KBM-7 (cell line): ENCODE measurements at regions not wholly inside any gene's neighbourhood (a gene's known extent, or its start where the extent isn't known, plus 50 kb on each side); places are given as distances from the start of the nearest gene placed in this dataset.

Source experiments
- DNase-seq: peaks from one replicate; pipeline ENCODE4 v3.0.0-alpha.2; 2015
- in situ Hi-C: fragments of 300-500 bp; cut with MboI; formaldehyde crosslinking; loops from 2 replicates; pipeline ENCODE4 v1.14.3; 2020; ENCODE audit warnings: low sequenced_read_pairs, low pct_unique_long_range_greater_than_20kb, mixed read lengths

DNA sequence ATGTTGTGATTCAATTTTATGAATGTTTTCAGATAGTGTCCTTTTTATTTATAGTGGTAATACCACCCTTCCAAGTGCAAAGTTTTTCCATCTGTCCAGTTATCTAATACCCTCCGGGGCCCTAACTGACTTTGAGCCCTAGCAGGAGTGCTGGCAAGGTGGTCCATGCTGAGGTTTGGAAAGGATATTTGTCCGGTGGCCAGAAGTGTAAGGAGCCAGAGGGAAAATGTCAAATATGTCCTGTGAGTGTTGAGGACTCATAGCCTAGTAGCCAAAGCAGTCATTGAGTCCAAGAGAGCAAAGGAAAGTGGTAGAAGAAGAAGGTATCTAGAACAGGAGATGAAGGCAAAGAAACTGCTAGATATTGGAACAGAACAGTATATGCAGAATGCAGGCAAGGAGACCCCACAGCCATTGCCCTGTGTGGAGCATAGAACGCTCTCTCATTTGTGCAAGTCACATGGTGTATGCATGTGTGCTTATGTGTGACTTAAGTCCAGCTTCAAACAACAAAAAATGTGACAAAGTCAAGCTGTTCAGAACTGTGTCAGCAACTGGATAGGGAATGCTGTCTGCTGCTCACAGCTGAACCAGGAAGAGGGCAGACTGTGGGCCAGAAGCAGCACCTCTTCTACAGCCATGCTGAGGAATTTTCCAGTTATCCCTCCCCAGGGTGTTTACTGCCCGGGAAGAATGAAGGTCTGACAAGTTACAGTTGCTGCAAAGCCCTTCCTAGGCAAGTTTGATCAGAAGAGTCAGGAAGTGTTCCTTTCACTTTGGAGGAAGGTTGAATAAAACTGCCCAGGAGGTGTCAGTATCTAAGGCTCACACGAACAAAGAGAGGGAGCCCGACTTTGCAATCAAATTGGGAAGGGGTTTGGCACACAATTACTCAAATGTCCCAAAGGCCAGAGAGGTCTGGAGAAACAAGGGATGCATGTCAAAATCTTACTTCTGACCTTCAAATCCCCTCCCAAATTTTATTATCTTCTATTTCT lies 463.3 kb upstream of the DMAC1 start:
- no peak for DNase-seq
- in situ Hi-C loops = no loop called here

DNA sequence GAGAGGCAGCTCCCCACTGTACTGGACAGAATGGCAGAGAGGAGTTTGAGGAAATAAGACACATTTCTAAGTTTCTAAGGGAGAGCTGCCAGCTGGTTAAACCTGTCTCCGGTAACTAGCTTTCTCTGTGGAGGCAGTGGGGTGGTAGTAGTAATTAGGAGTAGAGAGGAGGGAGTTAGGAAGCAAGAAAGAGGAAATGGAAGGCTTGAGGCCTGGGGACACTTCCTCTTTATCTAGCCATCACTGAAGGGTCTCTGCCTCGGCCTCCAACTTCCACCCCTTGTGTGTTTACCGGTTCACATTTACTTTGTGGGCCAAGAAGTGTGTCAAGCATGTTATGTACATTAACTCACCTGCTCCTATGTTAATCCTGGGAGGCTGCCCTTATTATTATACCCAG lies 462.2 kb upstream of the DMAC1 start:
- in situ Hi-C loops = no loop called here

DNA sequence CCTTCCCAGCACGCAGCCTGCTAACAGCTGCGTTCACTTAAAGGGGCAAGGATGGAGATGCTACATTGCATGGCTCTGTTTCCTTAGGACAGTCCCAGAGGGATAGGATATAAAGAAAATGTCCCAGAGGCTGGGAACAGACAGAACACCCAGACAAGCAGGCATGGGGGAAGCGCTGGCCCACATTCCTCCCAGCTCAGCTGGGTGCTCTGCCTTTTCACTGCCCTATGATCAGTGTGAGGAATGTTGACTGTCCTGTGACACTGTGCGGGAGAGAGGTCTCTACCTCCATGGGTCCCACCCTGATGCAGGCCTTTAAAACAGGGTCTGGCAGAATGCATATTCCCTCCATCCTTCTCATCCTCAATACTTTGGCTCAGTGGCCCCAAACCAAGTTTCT lies 459.4 kb upstream of the DMAC1 start:
- in situ Hi-C loops = no loop called here
- no peak for DNase-seq

More for the DNA sequence above, 462.2 kb upstream of the DMAC1 start:
- peak; percentile 43 for DNase-seq

DNA sequence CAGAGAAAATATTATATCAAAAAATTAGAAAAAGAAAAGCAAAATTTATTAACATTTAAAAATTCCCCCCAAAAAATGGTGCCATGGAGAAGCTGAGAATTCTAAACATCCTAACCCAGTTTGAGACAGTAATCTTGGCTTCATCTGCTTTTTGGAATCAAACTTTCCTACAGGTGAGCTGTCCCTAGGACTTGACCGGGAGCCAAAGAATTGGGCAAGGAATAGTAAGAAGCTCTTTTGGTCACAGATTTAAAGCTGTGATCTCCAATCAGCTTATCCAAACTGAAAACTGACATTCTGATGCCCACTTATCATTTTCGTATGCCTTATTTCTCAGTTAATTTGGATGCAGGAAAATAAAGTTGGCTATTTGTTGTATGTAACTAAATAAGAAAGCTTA lies 457.3 kb upstream of the DMAC1 start:
- in situ Hi-C loops = no loop called here

DNA sequence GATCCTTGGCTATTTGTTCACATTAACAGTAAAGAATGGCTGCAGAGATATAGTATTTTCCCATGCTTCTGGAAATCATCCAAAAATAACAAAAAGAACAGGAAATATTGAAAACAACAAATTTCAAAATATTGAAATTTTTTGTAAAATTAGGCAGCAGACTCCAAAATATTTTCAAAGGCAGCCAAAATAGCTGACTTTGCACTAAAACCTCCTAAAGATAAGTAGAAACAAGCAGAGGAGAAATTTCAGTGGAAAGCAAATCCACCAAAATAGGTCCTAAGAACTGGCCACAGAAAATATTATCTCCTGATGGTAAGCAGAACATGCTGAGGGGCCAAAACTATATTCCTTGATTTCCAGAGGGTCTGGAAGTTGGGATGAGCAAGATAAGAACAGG lies 456.3 kb upstream of the DMAC1 start:
- no peak for DNase-seq
- in situ Hi-C loops = no loop called here

More for the DNA sequence above, 457.3 kb upstream of the DMAC1 start:
- no peak for DNase-seq

DNA sequence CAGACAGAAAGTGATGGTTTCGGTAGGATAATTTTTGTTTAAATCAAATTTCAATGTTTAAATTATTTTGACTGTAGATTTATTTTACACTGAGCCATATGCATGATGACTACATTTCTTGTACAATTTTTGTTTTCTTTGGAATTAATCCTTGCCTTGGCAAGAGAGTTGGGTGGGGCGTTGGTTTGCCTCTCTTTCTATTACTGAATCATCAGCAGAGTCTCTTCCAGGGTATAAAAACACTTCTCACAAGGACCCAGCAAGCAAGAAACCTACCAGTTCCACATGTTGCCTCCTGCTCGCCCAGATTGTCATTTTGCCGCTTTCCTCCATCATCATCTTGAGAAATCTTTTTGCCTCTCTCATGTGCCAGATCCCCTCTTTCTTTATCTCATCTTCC lies 455.0 kb upstream of the DMAC1 start:
- no peak for DNase-seq
- in situ Hi-C loops = no loop called here

DNA sequence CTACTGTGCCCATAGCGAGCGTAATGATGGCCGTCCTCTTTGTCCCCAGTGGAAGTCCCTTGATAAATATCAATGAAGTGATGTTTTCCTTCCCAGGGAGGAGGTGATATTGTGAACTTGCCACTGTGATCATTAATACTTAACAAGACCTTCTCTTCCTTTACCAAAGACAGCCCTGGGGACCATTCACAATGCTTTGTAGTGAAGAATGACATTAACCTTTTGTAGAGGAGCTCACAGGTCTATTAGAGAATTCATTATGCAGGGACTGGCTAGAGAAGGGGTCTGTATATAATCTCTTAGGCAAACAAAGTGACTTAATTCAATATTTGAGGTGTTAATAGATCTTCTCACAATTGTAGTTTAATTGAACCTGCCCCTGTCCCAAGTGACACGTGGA lies 452.9 kb upstream of the DMAC1 start:
- no peak for DNase-seq
- in situ Hi-C loops = no loop called here

DNA sequence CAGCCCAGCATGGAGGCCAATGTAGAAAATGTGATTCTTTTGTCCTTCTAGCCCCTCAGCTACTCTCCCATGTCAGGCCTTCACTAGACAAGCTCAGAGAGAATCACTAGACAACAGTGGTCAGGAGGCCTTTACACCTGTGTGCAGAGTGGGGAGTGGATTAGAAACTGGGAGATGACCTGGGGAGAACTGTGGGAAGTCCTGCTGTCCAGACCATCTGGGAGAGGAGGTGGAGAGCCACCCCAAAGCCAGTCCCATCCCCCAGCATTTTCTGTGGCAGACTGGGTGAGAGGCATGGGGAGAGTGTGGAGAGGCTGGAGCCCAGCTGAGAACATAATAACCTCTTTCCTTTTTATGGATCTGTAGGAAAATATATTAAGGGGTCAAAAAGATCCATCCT lies 452.0 kb upstream of the DMAC1 start:
- in situ Hi-C loops = no loop called here
- DNase-seq = no peak

DNA sequence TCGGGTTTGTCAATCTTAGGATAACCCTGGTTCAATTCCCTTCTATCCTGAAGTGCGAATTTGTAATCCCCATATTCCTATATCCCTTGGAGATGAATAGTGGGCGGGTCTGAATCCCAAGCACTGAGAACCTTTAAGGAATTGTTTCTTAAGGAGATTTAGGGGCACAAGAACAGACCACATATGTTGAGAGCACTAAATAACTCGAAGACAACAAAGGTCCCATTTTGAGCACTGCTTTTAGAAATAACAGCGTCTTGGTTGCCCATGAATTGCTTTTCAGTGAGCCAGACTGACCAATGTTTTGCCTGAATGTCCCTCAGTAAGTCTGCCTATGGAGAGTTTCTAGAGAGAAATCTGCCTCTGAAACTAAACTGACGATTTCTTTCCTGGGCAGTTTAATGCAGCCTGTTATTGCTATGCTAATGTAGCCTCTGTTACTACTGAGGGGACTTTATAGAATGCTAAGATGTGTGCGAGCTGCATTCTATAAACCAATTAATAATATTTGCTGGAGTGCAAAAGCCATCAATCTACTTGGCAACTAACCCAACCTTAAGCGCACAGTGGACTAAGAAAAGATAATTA lies 445.0 kb upstream of the DMAC1 start:
- DNase-seq = no peak
- in situ Hi-C loops = no loop called here

DNA sequence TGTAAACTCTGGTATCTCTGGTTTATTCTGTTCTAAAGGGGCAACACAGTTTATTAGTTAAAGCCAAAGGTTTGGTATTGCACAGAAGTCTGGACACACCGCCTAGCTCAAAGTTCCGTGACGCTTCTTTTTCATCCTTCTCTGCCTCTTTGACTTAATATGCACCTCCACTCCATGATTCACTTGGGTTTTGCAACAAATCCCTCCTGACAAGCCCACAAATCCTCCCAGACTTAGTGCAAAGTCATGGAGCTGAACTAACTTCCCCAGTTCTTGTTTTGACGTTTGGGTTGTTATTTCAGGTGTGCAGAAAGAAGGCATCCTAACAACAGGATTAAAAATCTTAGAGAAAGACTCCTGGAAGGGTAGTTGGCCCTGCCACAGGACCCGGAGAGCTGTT lies 441.6 kb upstream of the DMAC1 start:
- DNase-seq = no peak
- in situ Hi-C loops = no loop called here

DNA sequence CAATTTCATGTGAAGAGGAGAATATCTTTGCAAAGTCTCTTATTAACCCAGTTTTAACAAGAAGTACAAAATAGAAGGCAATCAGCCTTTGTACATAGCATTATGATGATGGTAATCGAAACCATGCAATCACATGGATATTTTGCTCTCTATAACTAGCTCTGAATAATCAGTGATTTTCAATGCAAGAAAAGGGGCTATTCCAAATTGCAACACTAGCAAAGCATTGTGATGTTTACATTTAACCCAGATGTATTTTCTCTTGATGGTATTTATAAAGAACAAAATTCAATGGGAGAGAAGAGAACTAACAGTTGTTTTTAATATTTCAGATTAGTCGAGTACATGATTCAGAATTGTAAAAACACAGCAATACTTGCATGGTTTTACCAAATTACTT lies 437.5 kb upstream of the DMAC1 start:
- in situ Hi-C loops = no loop called here
- no peak for DNase-seq

DNA sequence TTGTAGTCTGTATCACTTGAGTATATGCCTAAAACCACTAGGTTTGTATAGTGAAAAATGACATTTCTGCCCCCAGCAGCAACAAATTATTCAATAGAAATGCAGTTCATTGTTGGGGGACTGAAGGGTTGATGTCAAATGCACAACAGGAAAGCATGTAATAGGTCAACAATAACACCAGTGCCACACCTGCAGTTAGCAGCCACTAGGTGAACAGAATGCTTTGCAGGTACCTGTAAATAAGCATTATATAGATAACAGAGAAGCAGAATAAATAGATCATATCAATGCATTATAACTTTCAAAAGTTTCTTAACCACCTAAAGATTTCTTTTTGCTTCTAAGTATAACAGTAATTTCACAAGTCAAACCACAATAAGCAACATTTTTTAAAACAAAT lies 435.9 kb upstream of the DMAC1 start:
- in situ Hi-C loops = no loop called here
- DNase-seq = no peak

DNA sequence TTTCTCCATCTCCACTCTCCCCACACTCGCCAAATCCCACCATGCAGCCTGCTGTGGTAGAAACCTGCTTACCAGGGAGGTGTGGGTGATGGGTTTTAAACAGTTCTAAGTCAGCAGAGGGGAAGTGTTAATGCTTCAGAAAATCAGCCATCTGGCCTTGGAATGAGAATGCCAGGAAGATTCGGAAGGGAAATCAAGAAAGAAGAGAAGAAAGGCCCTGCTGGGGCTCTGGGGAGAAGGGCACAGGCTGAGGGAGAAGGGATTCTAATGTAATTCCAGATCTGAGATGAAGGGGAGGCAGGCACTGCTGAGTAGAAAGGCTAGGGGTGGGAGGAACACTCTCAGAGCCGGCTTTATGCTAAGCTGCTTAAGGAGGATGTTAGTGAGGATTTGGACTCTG lies 434.7 kb upstream of the DMAC1 start:
- no peak for DNase-seq
- in situ Hi-C loops = no loop called here

DNA sequence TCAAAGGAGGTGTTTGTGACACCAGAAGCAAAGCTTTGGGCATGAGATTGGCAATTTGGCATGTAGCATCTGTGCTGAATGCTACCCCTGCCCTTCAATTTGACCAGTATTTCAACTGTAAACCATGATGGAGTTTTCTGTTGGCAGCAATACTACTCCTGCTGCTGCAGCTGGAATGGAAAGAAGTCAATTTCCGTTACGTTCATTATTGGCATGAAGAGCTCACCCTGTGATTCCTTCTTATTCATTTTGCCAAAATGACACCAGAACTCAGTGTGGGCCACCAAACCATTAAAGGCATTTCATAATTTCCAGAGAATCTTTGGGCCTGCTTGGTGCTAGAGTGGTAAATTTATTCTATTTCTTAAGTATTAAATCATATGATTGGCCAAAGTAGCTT lies 433.1 kb upstream of the DMAC1 start:
- no peak for DNase-seq
- in situ Hi-C loops = no loop called here

DNA sequence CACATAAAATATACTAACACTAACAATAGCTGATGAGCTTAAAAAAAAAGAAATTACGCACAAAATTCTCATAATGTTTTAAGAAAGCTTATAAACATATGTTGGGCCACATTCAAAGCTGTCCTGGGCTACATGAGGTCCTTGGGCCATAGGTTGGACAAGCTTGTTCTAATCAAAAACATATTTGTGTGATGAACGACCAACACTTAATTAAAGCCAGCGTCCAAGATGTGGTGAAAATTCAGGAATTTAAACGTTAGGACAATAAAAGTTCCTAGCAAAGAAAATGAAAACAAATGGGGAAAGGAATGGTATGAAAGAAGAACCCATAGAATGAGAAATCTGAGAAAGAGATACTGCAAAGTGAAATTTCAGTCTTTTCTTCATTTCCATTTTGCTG lies 429.6 kb upstream of the DMAC1 start:
- in situ Hi-C loops = no loop called here
- DNase-seq = no peak

DNA sequence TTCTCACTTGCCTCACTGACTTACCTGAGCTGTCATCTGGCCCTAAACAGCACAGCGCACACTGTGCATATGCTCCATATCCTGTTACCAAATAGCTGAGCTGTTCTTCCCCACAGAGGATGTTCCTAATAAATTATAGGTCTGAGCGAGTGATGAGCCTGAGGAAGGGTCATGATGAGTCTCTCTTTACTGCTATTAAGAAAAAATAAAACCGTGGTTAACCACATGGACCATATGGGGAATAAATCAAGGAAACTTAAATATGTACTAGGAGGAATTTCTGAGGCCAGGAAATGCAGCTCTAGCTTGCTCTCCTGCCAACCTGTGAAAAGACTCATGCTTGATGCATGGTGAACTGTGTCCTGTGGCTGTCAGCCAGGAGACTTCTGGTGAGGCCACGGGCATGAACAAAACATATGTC lies 424.8 kb upstream of the DMAC1 start:
- DNase-seq = no peak
- in situ Hi-C loops = no loop called here

DNA sequence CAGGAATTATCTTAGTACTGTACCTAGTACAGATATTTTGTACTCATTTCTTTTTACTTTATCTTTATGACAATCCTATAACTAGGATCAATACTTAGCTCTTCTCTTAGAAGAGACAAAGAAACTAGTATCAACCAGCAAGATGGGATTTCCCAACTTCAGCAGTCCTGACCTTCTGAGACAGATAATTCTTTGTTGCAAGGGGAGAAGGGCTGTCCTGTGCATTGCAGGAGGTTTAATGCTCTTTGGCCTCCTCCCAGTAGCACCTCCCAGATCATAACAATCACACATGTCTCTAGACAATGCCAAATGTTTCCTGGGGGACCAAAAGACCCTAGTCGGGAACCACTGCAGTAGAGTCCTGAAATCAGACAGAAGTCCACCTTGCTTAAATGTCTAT lies 424.3 kb upstream of the DMAC1 start:
- in situ Hi-C loops = no loop called here
- no peak for DNase-seq

DNA sequence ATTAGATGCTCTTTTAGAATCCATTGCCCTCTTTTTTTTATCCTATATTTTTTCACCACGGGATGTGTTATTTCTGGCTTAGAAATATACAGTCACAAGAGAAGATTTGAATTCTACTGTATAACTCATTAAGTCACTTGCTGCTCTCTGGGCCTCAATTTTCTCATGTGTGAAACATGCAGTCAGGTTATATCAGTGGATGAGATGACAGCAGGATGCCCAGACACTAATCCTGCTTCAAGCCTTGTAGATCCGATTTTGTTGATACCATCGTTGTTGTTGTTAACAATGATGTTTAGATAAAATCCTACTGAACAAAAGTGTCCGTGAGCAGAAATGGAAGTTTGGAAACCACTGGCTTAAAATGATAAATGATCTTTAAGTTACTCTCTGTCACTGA lies 421.9 kb upstream of the DMAC1 start:
- DNase-seq = no peak
- in situ Hi-C loops = no loop called here

DNA sequence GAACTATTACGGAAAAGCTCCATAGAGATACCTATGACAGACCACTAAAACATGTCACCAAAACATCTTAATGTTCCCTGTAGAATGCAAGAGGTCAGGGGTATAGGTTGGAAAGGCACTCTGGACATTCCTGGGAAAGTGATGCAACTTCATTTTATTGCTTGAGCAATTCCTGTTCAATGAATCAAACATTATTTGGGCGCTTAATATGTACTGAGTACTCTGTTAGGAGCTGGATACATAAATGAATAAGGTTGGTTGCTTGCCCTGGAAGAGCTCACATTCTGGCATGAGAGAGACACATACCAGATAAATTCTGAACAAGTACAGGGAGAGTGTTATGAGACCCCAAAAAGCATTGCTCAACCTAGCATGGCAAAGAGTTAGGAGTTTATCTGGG lies 408.9 kb upstream of the DMAC1 start:
- in situ Hi-C loops = no loop called here
- DNase-seq = no peak

DNA sequence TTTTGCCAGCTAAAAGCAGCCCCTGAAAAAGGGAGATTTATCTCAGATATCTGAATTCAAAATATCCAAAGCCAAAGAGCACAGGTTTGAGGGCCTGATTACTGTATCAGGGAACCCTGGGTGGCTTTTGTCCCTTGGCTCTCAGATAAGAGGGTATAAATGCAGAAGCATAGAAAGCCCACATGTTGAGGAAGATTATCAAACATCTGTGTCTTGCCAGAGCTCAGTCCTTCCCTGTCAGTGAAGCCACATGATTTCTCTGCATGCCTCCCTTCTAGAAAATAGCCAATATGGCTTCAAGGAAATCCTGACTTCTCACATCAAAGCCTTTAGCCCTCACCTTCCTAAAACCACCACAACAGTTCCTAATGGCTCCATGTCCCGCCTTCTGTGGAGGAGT lies 408.0 kb upstream of the DMAC1 start:
- in situ Hi-C loops = no loop called here

DNA sequence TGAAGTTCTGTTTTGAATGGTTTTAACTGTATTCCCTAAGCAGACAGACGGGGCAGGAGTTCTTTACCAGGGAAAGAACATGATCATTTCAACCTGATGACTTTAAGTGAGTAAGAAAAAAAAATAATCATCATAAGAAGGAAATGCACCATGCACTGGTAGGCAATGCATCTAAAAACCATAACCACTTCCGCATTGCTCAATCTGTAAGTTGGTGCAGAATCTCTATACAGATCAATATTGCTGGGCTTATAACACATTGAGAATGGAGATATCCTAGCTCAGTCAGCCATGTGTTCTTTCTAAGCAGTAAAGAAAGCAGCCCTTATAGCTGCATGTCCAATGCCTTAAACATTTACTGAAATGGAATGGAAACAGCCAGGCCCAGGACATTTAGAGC lies 407.1 kb upstream of the DMAC1 start:
- peak; percentile 4 for DNase-seq
- in situ Hi-C loops = no loop called here

More for the DNA sequence above, 408.0 kb upstream of the DMAC1 start:
- DNase-seq = no peak
